HG02938 (cell line): ENCODE measurements at regions not wholly inside any gene's neighbourhood (a gene's known extent, or its start where the extent isn't known, plus 50 kb on each side); places are given as distances from the start of the nearest gene placed in this dataset.

Experiments
- ATAC-seq: cut with Tn5 transposase; IDR thresholded peaks from one replicate; pipeline ENCODE4 v1.9.1; 2021; ENCODE audit warnings: mild to moderate bottlenecking, moderate library complexity; ENCODE audit not compliant: unreplicated experiment

DNA sequence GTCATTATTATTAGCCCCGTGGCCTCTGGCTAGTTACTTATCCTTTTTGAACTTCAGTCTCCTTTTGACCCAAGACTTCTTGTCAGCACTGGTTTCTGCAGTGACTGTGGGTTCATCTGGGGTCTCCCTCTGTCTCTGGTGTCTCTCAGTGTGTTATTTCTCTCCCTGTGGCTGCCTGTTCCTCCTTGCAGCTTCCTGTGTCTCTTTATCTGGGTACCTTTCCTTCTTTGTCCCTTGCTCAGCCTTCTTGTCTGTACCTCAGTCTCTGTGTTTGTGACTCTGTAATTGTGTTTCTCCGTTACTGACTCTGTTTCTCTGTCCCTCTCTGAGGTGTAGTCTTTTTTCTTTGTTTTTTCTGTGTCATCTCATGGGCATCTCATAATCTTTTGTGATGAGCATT is 102.6 kb upstream of the CDH11 start:
- no peak for ATAC-seq

DNA sequence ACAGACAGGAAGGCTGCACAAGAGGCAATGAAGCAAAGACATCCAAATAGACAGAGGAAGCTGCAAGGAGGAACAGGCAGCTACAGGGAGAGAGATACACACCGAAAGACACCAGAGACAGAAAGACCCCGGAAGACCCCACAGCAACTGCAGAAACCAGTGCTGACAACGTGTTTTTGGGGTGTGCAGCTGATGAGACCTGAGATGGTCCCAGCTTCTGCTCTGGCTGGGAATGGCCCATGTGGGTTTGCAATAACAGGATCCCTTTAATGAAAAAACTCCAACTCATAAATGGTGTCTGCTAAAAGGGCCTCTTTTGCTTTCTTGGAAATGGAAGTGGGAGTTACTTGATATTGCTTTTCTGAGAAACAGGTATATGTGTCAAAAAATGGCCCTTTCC is 101.5 kb upstream of the CDH11 start:
- ATAC-seq: no peak

DNA sequence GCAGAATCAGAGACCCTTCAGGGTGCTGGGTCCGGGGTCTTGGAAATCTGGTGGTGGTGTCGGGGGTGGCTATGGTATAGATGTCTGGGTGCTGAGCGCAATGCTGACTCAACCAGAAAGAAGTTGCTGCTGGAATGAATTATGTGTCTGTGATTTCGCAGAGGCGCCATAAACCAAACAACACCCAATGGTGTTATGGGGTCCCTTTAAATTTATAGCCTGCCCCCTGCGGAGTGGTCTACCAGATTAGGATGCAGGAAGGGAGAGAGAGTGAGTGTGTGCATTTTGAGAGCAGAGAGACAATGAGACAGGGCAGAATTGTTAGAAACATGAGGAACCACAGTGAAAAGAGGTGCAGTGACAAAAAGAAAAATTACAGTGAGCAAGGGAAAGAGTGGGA is 100.7 kb upstream of the CDH11 start:
- no peak for ATAC-seq

DNA sequence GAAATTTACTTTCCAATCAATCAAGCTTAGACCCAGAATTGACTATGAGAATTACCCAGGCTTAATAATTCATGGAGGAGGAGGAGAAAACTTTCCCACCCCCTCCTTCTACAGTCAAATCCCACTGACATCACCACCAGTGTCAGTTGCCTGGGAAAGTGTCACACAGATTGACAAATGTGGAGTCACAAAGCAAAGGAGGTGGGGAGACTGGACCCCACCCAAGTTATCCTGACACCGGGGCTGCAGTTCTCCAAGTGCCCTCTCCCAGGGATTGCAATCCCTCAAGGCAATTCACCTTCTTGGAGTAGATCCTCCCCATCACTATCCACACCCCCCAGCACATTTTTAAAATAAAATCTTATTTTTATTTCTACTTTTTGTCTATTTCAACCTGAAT is 100.2 kb upstream of the CDH11 start:
- no peak for ATAC-seq

DNA sequence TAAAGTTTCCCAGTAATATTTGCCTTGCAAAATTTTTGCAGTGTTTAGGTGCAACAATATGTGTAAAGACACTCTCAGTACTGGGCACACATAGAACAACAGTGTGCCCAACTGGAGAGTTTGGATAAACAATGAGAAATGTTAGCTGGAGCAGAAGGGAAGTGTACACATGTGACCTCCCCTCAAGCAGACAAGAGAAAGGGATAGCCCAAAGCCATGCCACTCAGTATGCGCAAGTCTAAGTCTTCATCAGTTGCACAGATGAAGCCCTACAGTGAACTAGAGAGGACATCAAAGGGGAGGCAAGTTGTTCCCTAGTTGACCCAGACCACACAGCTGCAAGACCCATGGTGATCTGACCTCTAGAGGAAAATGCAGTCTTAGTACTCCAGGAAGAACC is 97.9 kb upstream of the CDH11 start:
- ATAC-seq: no peak

GRCh38 chr16:65218348-65218747 is 96.5 kb upstream of the CDH11 start:
- no peak for ATAC-seq

GRCh38 chr16:65213866-65214595 is 92.2 kb upstream of the CDH11 start:
- ATAC-seq: no peak

GRCh38 chr16:65212791-65213190 is 90.9 kb upstream of the CDH11 start:
- no peak for ATAC-seq

- ATAC-seq: no peak
These were observed 90.4 kb upstream of the CDH11 start for GRCh38 chr16:65212240-65212639.

GRCh38 chr16:65202461-65202860 is 80.6 kb upstream of the CDH11 start:
- ATAC-seq: no peak

GRCh38 chr16:65201511-65201910 is 79.6 kb upstream of the CDH11 start:
- no peak for ATAC-seq

- no peak for ATAC-seq
These were observed 79.0 kb upstream of the CDH11 start for GRCh38 chr16:65200857-65201256.

GRCh38 chr16:65200156-65200773 is 78.4 kb upstream of the CDH11 start:
- no peak for ATAC-seq

GRCh38 chr16:65196420-65197075 is 74.7 kb upstream of the CDH11 start:
- ATAC-seq: no peak

DNA sequence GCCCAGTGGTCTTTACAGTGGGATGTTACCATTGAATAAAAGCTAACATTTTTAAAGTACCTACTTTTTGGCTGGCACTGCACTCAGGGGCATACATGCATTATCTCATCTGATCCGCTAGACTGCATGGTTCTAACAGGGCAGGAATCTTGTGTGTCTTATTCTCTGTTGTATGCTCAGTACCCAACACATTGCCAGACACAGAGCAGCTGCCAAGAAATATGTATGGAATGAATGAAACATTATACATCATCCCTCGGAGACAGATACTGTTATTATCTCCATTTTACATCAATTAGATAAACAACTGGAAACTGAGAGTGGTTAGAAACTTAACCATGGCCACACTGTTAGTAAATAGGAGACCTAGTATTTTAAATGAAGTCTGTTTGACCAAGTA is 74.1 kb upstream of the CDH11 start:
- no peak for ATAC-seq

GRCh38 chr16:65185241-65185778 is 63.4 kb upstream of the CDH11 start:
- no peak for ATAC-seq

DNA sequence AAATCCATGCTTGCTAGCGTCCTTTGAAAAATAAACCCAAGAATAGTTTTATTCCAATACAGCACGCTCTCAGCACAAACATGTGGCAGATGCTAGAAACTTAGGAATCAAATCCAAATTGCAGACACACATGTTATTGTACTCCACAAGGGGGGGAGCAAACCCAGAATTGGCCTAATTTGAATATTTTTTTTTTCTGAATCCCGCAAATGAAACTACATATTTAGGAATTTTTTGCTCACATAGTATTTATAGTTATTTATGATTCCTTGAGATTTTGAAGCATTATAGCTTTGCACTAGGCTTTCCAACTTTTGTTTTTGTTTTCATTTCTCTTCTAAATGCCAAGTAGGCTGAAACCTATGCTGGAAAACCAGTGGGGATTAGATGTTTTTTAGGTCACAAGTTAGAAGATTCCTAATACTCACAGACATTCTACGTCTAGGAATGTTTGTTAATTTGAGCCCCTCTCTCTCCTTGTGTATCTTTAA is 59.3 kb upstream of the CDH11 start:
- no peak for ATAC-seq

DNA sequence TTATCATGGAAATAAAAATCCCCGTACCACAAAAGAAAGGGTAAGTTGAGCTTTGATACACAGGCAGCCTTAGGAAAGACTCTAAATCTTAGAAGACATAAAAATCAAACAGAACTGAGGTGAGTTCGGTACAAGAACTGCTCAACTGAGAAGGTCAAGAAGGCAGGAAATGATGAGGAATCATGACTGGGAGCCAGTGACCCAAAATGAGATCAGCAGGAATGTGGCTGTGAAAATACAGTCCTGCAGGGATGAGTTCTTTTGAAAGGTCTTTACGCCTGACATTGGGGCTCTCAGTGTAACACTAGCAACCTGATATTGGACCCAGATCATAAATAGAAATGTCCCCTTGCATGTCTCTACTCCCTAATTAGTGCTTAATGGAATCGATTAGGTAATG is 56.3 kb upstream of the CDH11 start:
- ATAC-seq: no peak

DNA sequence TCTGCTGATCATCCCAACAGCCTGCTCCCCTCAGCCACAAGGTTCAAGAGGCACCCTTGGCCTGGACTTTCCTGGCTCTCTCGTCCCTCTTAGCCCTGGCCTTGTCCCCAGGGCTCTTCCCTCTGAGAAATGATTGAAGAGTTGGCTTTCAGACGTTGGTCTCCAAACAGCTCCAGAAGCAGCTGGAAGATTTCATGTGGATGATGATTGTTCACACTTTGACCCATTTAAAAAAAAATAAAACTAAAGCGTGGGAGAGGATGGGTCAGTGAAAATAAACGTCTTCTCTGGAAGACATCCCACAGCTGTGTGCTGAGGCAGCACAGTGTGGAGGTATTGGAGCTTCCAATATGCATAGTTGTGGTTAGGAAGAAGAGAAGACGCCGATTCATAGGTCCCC is 54.7 kb upstream of the CDH11 start:
- ATAC-seq: no peak

- no peak for ATAC-seq
These were observed 50.5 kb upstream of the CDH11 start for GRCh38 chr16:65172356-65172755.
